DMS53 treated with DMSO at 0.1 percent for 48 hours (cell line): ENCODE measurements at regions not wholly inside any gene's neighbourhood (a gene's known extent, or its start where the extent isn't known, plus 50 kb on each side); places are given as distances from the start of the nearest gene placed in this dataset.
A peak's percentile ranks its signal among the peaks of the same experiment; 100 is the strongest.

ENCODE experiments used
- DNase-seq: peaks from one replicate; lab custom pipeline; 2025; ENCODE audit not compliant: unreplicated experiment; lab: John Stamatoyannopoulos, UW

GRCh38 chr9:99361817-99362216 is 139.7 kb downstream of the SEC61B start:
- DNase-seq, result no peak

GRCh38 chr9:99362321-99362720 is 140.2 kb downstream of the SEC61B start:
- no peak for DNase-seq

- DNase-seq, result no peak
These were observed 141.4 kb downstream of the SEC61B start for GRCh38 chr9:99363509-99363908.

GRCh38 chr9:99365233-99365980 is 143.3 kb downstream of the SEC61B start:
- DNase-seq, result no peak

GRCh38 chr9:99366183-99366582 is 144.1 kb downstream of the SEC61B start:
- no peak for DNase-seq

- no peak for DNase-seq
These were observed 144.5 kb downstream of the SEC61B start for GRCh38 chr9:99366621-99367020.

GRCh38 chr9:99368341-99369326 is 146.6 kb downstream of the SEC61B start:
- DNase-seq, result peak; percentile 13

GRCh38 chr9:99369327-99369722 is 147.2 kb downstream of the SEC61B start:
- no peak for DNase-seq

- DNase-seq, result no peak
These were observed 148.3 kb downstream of the SEC61B start for GRCh38 chr9:99370376-99370775.

GRCh38 chr9:99371376-99371775 is 149.3 kb downstream of the SEC61B start:
- no peak for DNase-seq

- no peak for DNase-seq
These were observed 151.8 kb downstream of the SEC61B start for GRCh38 chr9:99373912-99374311.

GRCh38 chr9:99374793-99375192 is 152.7 kb downstream of the SEC61B start:
- DNase-seq, result no peak

- DNase-seq, result no peak
These were observed 153.4 kb downstream of the SEC61B start for GRCh38 chr9:99375481-99375880.

- no peak for DNase-seq
These were observed 156.0 kb downstream of the SEC61B start for GRCh38 chr9:99377790-99378775.

- DNase-seq, result no peak
These were observed 161.5 kb downstream of the SEC61B start for GRCh38 chr9:99383536-99383935.

- DNase-seq, result no peak
These were observed 163.1 kb downstream of the SEC61B start for GRCh38 chr9:99385215-99385614.

GRCh38 chr9:99385814-99386279 is 163.8 kb downstream of the SEC61B start:
- DNase-seq, result no peak

- no peak for DNase-seq
These were observed 165.3 kb downstream of the SEC61B start for GRCh38 chr9:99387431-99387830.

- no peak for DNase-seq
These were observed 167.3 kb downstream of the SEC61B start for GRCh38 chr9:99389087-99390033.
